Body of pancreas (tissue), 4 donors: ENCODE measurements at regions not wholly inside any gene's neighbourhood (a gene's known extent, or its start where the extent isn't known, plus 50 kb on each side); places are given as distances from the start of the nearest gene placed in this dataset.

ENCODE experiments used
- ATAC-seq: fragments of 150-250 bp; one replicate; pipeline ENCODE4 v1.9.1; 2016
- DNase-seq, 4 donors: peaks; one replicate each; pipeline ENCODE4 v3.0.0-alpha.2; 2019
- H3K27ac ChIP-seq, 4 donors: fragments of 200-600 bp; sonication (generic); 1 replicate in 3 of 4; 2 replicates in 1 of 4; pipeline versions ENCODE4 v1.5.1 to v1.6.1; 2016 to 2019; ENCODE audit warnings: mild to moderate bottlenecking in 1 of 4, mixed read lengths in 1 of 4, moderate library complexity in 1 of 4
- H3K27me3 ChIP-seq, 2 donors: fragments of 200-600 bp; sonication (generic); one replicate each; pipeline ENCODE4 v1.6.0; 2016; ENCODE audit warnings: mild to moderate bottlenecking in 1 of 2
- H3K36me3 ChIP-seq, 2 donors: fragments of 200-600 bp; sonication (generic); replicated peaks in 1 of 2; 2 replicates each; pipeline ENCODE4 v1.5.1; 2016; ENCODE audit warnings: low read depth in 2 of 2; ENCODE audit not compliant: insufficient read depth in 1 of 2
- H3K4me1 ChIP-seq: fragments of 200-600 bp; sonication (generic); one replicate; pipeline ENCODE4 v1.6.0; 2016
- H3K4me3 ChIP-seq, 2 donors: fragments of 200-600 bp; sonication (generic); 1 replicate in 1 of 2; 2 replicates in 1 of 2; pipeline ENCODE4 v1.5.1; 2016 to 2019
- H3K9me3 ChIP-seq, 3 donors: fragments of 200-600 bp; sonication (generic); 1 replicate in 2 of 3; 2 replicates in 1 of 3; pipeline ENCODE4 v1.5.1; 2016
- POLR2A ChIP-seq, 3 donors: fragments of 450-650 bp; IDR thresholded peaks; one replicate each; pipeline ENCODE4 v1.6.1; 2016; ENCODE audit warnings: antibody characterized with exemption in 3 of 3, mild to moderate bottlenecking in 2 of 3
- WGBS, 2 donors: methylation state at CpG; one replicate each; pipeline ENCODE4 v1.1.5; 2017; 5-methylcytosine and 5-hydroxymethylcytosine counted together
- intact Hi-C: fragments of 100-400 bp; cut with DNase I; formaldehyde crosslinking; loops from one replicate; pipeline ENCODE4 v1.15.1; 2023
- TF ChIP-seq, protein P1 (sequence below), 7 experiments: fragments of 450-650 bp in 4 of 7; fragments of 200-600 bp in 3 of 7; sonication (generic) in 3 of 7; IDR thresholded peaks; one replicate each; pipeline ENCODE4 v1.5.1; 2016 to 2019; ENCODE audit warnings: antibody characterized with exemption in 7 of 7

GRCh38 chrX:8273451-8273895 lies 102.4 kb upstream of the VCX2 start:
- ATAC-seq (no peak), DNase-seq (no peak)
- Histone ChIP-seq H3K27me3 (no peaks in the 10 kb centered on the region), H3K36me3 (no peaks in the 10 kb centered on the region), H3K27ac (no peak overlapping the region), H3K4me3 (no peak overlapping the region), H3K4me1 (no peaks in the 10 kb centered on the region), H3K9me3 (no peaks in the 10 kb centered on the region)
- intact Hi-C loops, result no loop called here
- 58 to 63% methylated on average over 5 of the region's 5 CpGs for WGBS, 2 donors
- TF ChIP-seq, protein P1, sequence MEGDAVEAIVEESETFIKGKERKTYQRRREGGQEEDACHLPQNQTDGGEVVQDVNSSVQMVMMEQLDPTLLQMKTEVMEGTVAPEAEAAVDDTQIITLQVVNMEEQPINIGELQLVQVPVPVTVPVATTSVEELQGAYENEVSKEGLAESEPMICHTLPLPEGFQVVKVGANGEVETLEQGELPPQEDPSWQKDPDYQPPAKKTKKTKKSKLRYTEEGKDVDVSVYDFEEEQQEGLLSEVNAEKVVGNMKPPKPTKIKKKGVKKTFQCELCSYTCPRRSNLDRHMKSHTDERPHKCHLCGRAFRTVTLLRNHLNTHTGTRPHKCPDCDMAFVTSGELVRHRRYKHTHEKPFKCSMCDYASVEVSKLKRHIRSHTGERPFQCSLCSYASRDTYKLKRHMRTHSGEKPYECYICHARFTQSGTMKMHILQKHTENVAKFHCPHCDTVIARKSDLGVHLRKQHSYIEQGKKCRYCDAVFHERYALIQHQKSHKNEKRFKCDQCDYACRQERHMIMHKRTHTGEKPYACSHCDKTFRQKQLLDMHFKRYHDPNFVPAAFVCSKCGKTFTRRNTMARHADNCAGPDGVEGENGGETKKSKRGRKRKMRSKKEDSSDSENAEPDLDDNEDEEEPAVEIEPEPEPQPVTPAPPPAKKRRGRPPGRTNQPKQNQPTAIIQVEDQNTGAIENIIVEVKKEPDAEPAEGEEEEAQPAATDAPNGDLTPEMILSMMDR (IDR thresholded peaks at IDR 0.05), result no peak
- TF ChIP-seq POLR2A (IDR thresholded peaks at IDR 0.05), result no peak

DNA sequence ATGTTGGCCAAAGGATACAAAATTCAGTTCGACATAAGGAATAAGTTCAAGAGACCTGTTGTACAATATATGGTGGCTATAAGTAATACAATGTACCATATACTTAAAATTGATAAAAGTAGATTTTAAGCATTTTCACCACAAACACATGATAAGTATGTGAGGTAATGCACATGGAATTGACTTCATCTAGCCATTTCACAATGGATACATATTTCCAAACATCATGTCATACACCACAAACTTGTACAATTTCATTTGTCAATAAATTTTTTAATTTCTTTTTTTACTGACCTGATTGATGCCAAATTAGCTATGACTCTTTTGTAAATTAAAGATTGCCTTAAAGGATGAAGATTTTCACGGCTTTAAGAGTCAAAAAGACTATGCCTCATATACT lies 103.1 kb upstream of the VCX2 start:
- Histone ChIP-seq H3K9me3 (no peaks in the 10 kb centered on the region), H3K4me1 (no peaks in the 10 kb centered on the region), H3K27me3 (no peaks in the 10 kb centered on the region), H3K27ac (no peak overlapping the region), H3K4me3 (no peak overlapping the region), H3K36me3 (no peaks in the 10 kb centered on the region)
- TF ChIP-seq POLR2A (IDR thresholded peaks at IDR 0.05), result no peak
- TF ChIP-seq, protein P1 (IDR thresholded peaks at IDR 0.05), result no peak
- DNase-seq (no peak), ATAC-seq (no peak)
- 70 to 81% methylated on average over 2 of the region's 2 CpGs for WGBS, 2 donors
- intact Hi-C loops, result no loop called here

- H3K36me3 ChIP-seq, result no peaks in the 10 kb centered on the region
- no peak overlapping the region for H3K4me3 ChIP-seq
- DNase-seq (no peak), ATAC-seq (no peak)
- intact Hi-C loops, result no loop called here
- H3K27me3 ChIP-seq, result no peaks in the 10 kb centered on the region
- H3K9me3 ChIP-seq, result no peaks in the 10 kb centered on the region
- 47 to 55% methylated on average over 3 of the region's 3 CpGs for WGBS, 2 donors
- H3K4me1 ChIP-seq, result no peaks in the 10 kb centered on the region
- H3K27ac ChIP-seq, result no peak overlapping the region
- TF ChIP-seq POLR2A (IDR thresholded peaks at IDR 0.05), result no peak
- TF ChIP-seq, protein P1 (IDR thresholded peaks at IDR 0.05), result no peak
Measured at GRCh38 chrX:8278557-8278956, 107.5 kb upstream of the VCX2 start.

DNA sequence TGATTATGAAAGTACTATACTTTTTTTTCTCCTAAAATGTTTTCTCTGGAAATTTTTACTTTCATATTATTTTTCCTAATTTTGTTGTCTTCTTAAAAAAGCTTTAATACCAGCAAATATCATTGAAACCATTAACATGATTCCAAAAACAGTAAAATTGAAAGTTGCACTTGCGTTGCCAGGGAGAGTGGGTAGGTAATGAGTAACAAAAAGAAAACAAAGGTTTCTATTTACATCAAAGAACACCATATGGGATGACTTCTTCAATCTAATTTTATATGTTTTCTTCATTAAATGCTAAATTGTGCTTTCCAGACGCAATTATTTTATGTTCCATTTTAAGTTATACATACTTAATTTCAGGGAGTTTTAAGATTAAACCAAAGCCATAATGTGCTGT lies 108.3 kb upstream of the VCX2 start:
- 43 to 63% methylated on average over 2 of the region's 2 CpGs for WGBS, 2 donors
- H3K9me3 ChIP-seq, result no peaks in the 10 kb centered on the region
- TF ChIP-seq, protein P1 (IDR thresholded peaks at IDR 0.05), result no peak
- no peak for TF ChIP-seq POLR2A (IDR thresholded peaks at IDR 0.05)
- intact Hi-C loops, result no loop called here
- H3K27me3 ChIP-seq, result no peaks in the 10 kb centered on the region
- no peaks in the 10 kb centered on the region for H3K36me3 ChIP-seq
- H3K4me3 ChIP-seq, result no peak overlapping the region
- no peak overlapping the region for H3K27ac ChIP-seq
- ATAC-seq, result no peak
- H3K4me1 ChIP-seq, result no peaks in the 10 kb centered on the region
- no peak for DNase-seq

DNA sequence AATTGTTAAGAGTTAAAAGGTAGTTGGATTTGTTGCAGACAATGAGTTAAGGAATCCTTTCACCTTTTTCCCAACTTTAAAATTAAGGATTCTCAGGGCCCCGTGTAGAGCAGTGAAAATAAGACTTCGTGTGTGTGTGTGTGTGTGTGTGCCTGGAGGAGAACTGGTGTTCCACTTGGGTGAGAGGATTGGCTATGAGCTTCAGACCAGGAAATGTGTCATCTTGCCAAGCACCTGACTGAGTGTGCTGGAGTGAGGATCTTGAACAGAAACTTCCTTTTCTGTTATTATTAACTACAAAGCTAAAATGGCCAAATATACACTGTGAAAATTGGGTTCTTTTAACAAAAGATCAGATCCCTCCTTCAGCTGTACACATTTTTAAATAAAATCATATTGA lies 113.1 kb upstream of the VCX2 start:
- intact Hi-C loops, result no loop called here
- ATAC-seq, result no peak
- no peak overlapping the region for H3K4me3 ChIP-seq
- no peaks in the 10 kb centered on the region for H3K4me1 ChIP-seq
- TF ChIP-seq POLR2A (IDR thresholded peaks at IDR 0.05), result no peak
- TF ChIP-seq, protein P1 (IDR thresholded peaks at IDR 0.05), result no peak
- 43 to 69% methylated on average over 1 to 2 of the region's 2 CpGs for WGBS, 2 donors
- H3K27ac ChIP-seq, result no peak overlapping the region
- DNase-seq, result no peak
- no peaks in the 10 kb centered on the region for H3K9me3 ChIP-seq
- H3K27me3 ChIP-seq, result no peaks in the 10 kb centered on the region
- H3K36me3 ChIP-seq, result no peaks in the 10 kb centered on the region
